Left ventricle myocardium inferior (tissue), 1 donor: ENCODE measurements at regions not wholly inside any gene's neighbourhood (a gene's known extent, or its start where the extent isn't known, plus 50 kb on each side); places are given as distances from the start of the nearest gene placed in this dataset.
A peak's percentile ranks its signal among the peaks of the same experiment; 100 is the strongest.

ENCODE experiments used
- DNase-seq: peaks from one replicate; pipeline ENCODE4 v3.0.0-alpha.2; 2020
- H3K27ac ChIP-seq: fragments of 200-600 bp; replicated peaks from 2 replicates; pipeline ENCODE4 v1.8.0; 2021
- H3K27me3 ChIP-seq: fragments of 200-600 bp; 2 replicates; pipeline ENCODE4 v1.8.0; 2021; ENCODE audit warnings: low read depth
- H3K36me3 ChIP-seq: fragments of 200-600 bp; 2 replicates; pipeline ENCODE4 v1.8.0; 2021
- H3K4me1 ChIP-seq: fragments of 200-600 bp; 2 replicates; pipeline ENCODE4 v1.8.0; 2021
- H3K4me3 ChIP-seq: fragments of 200-600 bp; 2 replicates; pipeline ENCODE4 v1.8.0; 2021; ENCODE audit warnings: mild to moderate bottlenecking, moderate library complexity
- H3K9me3 ChIP-seq: fragments of 200-600 bp; replicated peaks from 2 replicates; pipeline ENCODE4 v1.8.0; 2021
- intact Hi-C: fragments of 100-400 bp; cut with micrococcal nuclease; formaldehyde crosslinking; loops from one replicate; pipeline ENCODE4 v1.11.0; 2022
- TF ChIP-seq, protein P1 (sequence below): fragments of 200-600 bp; IDR thresholded peaks from 2 replicates; pipeline ENCODE4 v1.8.0; 2021; ENCODE audit warnings: antibody characterized with exemption, mild to moderate bottlenecking, borderline replicate concordance
- donor health status: DM: no; HTN: yes; CAD: no; lungs with severe emphysema.

DNA sequence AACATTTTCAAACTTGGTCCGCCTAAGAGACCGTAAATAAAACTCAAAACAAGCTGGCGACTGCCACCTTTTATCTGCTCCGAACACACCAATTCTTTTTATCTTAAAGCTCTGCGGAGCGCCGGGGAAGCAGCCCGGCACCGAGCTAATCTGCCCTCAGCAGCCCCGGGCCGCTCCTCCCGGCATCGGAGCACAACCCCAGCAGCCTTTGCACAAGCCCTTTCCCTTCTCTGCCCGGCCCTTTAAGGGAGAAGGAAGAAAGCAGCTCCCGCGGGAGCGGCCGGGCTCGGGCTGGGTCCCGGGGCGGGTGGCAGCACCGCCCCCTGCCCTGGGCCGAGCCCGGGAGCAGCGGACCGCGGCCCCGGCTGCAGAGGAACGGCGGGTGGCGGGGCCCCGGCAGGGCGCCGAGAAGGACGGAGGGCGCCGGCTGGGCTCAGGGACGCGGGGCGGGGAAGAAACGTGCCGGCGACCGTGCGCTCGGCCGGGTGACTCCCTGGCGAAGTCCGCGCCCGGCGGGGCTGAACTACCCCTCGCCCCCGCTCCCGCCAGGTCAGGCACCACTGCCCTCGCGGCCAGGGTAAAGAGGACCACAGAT, 133.6 kb upstream of the C11orf58 start:
- Histone ChIP-seq H3K27ac (peak overlapping the region; percentile 97), H3K9me3 (no peaks in the 10 kb centered on the region), H3K36me3 (no peaks in the 10 kb centered on the region), H3K4me3 (peak overlapping the region; percentile 83), H3K4me1 (peaks cover 76% of the 10 kb centered on the region), H3K27me3 (peaks cover 46% of the 10 kb centered on the region)
- peak; percentile 56 for DNase-seq
- intact Hi-C loops = loop anchor here (10.0 kb wide), 1 partner anchor 950 kb away; no protein-coding TSS in a partner anchor
- TF ChIP-seq, protein P1, sequence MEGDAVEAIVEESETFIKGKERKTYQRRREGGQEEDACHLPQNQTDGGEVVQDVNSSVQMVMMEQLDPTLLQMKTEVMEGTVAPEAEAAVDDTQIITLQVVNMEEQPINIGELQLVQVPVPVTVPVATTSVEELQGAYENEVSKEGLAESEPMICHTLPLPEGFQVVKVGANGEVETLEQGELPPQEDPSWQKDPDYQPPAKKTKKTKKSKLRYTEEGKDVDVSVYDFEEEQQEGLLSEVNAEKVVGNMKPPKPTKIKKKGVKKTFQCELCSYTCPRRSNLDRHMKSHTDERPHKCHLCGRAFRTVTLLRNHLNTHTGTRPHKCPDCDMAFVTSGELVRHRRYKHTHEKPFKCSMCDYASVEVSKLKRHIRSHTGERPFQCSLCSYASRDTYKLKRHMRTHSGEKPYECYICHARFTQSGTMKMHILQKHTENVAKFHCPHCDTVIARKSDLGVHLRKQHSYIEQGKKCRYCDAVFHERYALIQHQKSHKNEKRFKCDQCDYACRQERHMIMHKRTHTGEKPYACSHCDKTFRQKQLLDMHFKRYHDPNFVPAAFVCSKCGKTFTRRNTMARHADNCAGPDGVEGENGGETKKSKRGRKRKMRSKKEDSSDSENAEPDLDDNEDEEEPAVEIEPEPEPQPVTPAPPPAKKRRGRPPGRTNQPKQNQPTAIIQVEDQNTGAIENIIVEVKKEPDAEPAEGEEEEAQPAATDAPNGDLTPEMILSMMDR = no peak

DNA sequence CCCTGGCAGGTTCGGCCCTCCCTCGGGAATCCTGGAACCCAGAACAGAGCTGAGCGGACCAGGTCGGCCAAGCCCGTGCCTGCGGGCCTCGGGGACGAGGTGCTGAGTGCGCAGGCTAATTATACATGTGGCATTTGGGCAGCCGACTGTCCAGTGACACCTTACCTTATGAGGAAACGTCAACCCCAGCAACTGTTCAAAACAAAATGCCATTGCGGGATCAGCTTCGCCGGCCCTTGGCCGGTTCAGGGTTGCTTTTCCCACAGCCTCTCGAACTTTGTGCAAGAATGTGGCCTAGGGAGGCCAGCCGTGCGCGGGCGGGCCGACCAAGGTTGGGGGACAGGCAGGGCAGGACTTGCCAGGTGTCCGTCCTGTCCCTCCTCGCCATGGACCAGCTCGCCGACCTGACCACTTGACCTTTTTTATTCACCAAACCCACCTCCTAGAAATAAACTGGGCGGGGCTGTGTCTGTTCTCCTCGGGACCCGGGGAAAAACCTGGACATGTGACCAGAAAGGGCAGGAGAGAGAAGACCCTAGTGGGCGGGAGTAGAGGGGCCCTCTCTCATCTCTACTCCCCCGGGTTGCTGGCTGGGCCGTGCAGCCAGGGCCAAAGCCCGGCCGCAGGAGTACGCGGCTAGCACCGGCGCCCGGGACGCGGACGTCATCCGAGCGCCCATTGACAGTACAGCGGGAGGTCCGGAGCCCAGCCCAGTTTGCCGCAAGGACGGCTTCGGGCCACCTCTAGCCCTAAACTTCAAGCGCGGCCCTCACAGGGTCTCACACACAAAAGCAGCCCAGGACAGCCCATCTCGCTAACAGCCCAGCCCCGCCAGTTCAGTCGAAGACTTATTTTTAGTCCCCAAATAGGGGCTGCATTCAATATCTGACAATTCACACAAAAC, 134.3 kb upstream of the C11orf58 start:
- intact Hi-C loops = loop anchor here (10.0 kb wide), 1 partner anchor 949 kb away; no protein-coding TSS in a partner anchor

DNA sequence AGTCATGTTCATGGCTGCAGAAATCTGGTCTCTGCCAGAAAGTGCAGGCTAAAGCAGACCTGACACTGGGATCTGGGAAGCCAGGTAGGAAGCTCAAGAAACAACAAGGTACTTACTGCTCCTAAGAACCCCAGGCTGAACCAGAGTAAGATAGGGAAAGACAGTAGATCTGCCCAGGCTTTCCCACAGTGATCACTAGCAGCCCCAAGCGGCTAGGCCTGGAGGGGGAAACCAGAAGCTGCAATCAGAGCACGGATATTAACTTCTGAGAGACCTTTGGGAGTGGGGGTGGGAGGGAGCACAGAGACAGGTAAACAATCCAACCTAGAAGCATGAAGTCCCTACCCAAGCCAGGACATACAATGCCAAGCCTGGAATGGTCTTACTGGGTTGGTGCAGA, 135.2 kb upstream of the C11orf58 start:
- peaks cover 35% of the 10 kb centered on the region for H3K27me3 ChIP-seq
- intact Hi-C loops = loop anchor here (10.0 kb wide), 1 partner anchor 948 kb away; no protein-coding TSS in a partner anchor
- H3K36me3 ChIP-seq = no peaks in the 10 kb centered on the region
- no peak for DNase-seq
- H3K9me3 ChIP-seq = no peaks in the 10 kb centered on the region
- H3K4me3 ChIP-seq = peak overlapping the region; percentile 83
- peaks cover 77% of the 10 kb centered on the region for H3K4me1 ChIP-seq
- H3K27ac ChIP-seq = peak overlapping the region; percentile 97
- TF ChIP-seq, protein P1 = peak; percentile 24

More for the DNA sequence above, 134.3 kb upstream of the C11orf58 start:
- H3K27ac ChIP-seq = peak overlapping the region; percentile 97
- H3K4me3 ChIP-seq = peak overlapping the region; percentile 83
- H3K36me3 ChIP-seq = no peaks in the 10 kb centered on the region
- TF ChIP-seq, protein P1 = no peak
- H3K4me1 ChIP-seq = peaks cover 81% of the 10 kb centered on the region
- peaks cover 38% of the 10 kb centered on the region for H3K27me3 ChIP-seq
- peak; percentile 71 for DNase-seq
- no peaks in the 10 kb centered on the region for H3K9me3 ChIP-seq

DNA sequence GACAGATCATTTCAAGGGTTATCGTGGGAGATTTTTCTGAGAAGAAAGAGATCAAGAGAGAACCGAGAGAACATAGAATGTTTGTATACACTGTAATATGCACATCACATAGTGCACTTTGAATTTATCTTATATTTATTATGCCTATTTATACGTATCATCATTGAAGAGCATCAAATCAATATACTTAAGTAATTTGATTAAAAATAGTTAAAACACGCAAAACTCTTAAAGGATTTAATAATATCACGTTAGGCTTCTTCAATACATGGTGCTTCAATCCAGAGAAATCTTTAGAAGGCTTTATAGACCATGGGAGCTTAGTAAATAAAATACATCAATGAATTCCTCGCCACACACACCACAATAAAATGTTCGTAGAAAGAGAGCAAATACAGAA, 139.5 kb upstream of the C11orf58 start:
- Histone ChIP-seq H3K27me3 (peaks cover 13% of the 10 kb centered on the region), H3K36me3 (no peaks in the 10 kb centered on the region), H3K9me3 (no peaks in the 10 kb centered on the region), H3K4me1 (peaks cover 49% of the 10 kb centered on the region), H3K27ac (no peak overlapping the region), H3K4me3 (no peak overlapping the region)
- DNase-seq = no peak
- intact Hi-C loops = no loop called here
- TF ChIP-seq, protein P1 = no peak

DNA sequence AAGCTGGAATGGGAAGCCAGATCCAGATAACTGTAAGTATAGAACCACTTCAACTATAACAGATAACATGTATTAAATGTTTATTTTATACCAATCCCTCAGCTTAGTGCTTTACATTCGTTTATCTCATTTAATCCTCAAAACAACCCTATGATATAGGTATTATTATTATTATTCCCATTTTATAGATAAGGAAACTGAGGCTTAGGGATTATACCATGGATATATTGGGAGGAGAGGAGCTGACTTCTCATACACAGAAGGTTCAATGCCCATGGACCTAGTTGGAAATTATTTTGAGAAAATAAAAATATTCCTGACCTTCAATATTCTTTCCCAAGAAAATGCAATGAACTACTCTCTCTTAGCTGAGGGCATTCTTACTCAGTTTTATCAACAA, 140.4 kb upstream of the C11orf58 start:
- Histone ChIP-seq H3K9me3 (no peaks in the 10 kb centered on the region), H3K27me3 (peaks cover 6% of the 10 kb centered on the region), H3K27ac (no peak overlapping the region), H3K36me3 (no peaks in the 10 kb centered on the region), H3K4me3 (no peak overlapping the region), H3K4me1 (peaks cover 47% of the 10 kb centered on the region)
- intact Hi-C loops = no loop called here
- TF ChIP-seq, protein P1 = no peak
- DNase-seq = no peak
